Urinary bladder (tissue), 3 donors: ENCODE measurements at regions not wholly inside any gene's neighbourhood (a gene's known extent, or its start where the extent isn't known, plus 50 kb on each side); places are given as distances from the start of the nearest gene placed in this dataset.

Source experiments
- DNase-seq: peaks from one replicate; pipeline ENCODE4 v3.0.0-alpha.2; 2015; ENCODE audit errors: extremely low spot score
- H3K27ac ChIP-seq: one replicate; pipeline ENCODE4 v1.5.1; 2013; ENCODE audit warnings: low read depth, mild to moderate bottlenecking, moderate library complexity
- H3K36me3 ChIP-seq: one replicate; pipeline ENCODE4 v1.6.1; 2013; ENCODE audit warnings: mild to moderate bottlenecking, moderate library complexity; ENCODE audit not compliant: insufficient read depth
- H3K4me1 ChIP-seq: one replicate; pipeline ENCODE4 v1.6.1; 2013; ENCODE audit warnings: mild to moderate bottlenecking, moderate library complexity; ENCODE audit not compliant: insufficient read depth
- H3K4me3 ChIP-seq: one replicate; pipeline ENCODE4 v1.5.1; 2013; ENCODE audit warnings: low read depth, low read length
- WGBS: extraction: QIAGEN DNeasy Blood & Tissue Kit; methylation state at CpG from one replicate; pipeline ENCODE4 v1.1.7; 2013; 5-methylcytosine and 5-hydroxymethylcytosine counted together
- donor health status: healthy with polysubstance abuse.
- donor health status: healthy.

DNA sequence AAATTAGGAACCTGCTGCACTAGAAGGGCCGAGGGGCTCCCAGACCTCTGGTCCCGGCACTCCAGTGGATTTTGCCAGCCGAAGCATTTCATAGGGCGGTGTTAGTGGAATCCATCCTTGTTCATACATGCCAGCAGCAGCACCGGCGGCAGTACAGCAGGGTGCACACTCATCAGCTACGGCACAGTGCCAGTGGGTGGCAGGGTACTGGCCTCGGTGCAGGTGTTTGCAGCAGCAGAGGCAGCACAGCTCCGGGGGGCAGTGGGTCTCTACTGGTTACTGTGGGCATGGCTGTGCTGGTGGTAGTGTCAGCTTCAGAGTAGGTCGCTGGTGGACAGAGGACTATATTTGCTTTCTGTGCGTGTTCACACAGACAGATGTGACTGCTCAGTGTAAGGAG is 985.7 kb downstream of the CDH8 start:
- 85% methylated on average over 11 of the region's 11 CpGs for WGBS
- no peaks in the 10 kb centered on the region for H3K36me3 ChIP-seq

DNA sequence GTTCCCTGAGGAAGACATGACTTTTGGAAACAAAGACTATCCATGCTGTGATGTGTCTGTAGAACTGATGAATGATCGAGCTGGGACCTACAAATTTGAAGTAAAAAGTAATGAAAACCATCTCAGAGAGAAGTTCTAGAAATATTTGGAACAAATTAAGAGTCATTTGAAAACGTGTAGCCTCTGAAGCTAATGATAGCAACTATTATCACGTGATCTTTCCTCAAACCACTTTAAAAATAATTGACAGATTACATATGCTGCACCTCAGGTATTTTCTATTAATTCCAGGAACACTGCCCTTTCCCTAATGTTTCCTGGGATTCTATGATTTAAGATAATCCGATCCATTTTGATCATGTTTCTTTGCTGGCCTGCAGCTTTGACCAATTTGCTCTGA is 990.3 kb downstream of the CDH8 start:
- WGBS = 41% methylated on average over 4 of the region's 4 CpGs
- no peak for DNase-seq
- Histone ChIP-seq H3K27ac (no peak overlapping the region), H3K4me1 (no peaks in the 10 kb centered on the region), H3K36me3 (no peaks in the 10 kb centered on the region), H3K4me3 (no peak overlapping the region)

More for the DNA sequence above, 985.7 kb downstream of the CDH8 start:
- H3K27ac ChIP-seq = no peak overlapping the region
- H3K4me3 ChIP-seq = no peak overlapping the region
- no peaks in the 10 kb centered on the region for H3K4me1 ChIP-seq
- DNase-seq = no peak

DNA sequence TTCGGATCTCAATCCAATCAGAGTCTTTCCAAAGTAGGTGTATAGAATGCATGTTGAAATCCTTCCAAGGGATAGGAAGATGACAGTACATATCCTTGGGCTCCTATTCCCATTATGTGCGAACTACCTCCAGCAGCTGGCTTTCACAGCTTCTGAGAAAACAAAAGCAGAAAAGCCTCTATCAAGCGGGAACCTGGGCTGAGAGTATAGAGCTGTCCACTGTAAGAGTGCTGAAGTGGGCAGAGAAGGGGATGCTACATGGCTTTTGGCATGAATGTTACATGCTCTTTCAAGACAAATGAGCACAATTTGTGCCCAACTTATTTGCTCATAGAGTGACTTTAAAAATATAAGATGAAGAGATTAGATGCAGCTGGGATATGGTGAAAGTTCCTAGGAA is 993.5 kb downstream of the CDH8 start:
- 32% methylated on average over 3 of the region's 3 CpGs for whole genome bisulfite sequencing
- peak; percentile 6 for DNase-seq
- no peaks in the 10 kb centered on the region for H3K36me3 ChIP-seq
- no peak overlapping the region for H3K27ac ChIP-seq
- no peak overlapping the region for H3K4me3 ChIP-seq
- no peaks in the 10 kb centered on the region for H3K4me1 ChIP-seq

DNA sequence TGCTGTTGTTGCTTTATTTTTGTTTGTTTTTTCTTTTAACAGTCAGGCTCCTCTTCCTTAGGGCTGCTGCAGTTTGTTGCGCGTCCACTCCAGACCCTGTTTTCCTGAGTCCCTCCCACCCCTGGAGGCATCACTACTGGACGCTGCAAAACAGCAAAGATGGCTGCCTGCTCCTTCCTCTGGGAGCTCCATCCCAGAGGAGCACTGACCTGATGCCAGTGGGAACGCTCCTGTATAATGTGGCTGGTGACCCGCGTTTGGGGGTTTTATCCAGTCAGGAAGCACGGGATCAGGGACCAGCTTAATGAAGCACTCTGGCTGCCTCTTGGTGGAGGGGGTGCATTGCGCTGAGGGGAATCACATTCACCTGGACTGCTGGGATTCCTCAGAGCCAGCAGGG is 1005.6 kb downstream of the CDH8 start:
- Histone ChIP-seq H3K4me1 (no peaks in the 10 kb centered on the region), H3K4me3 (no peak overlapping the region), H3K27ac (no peak overlapping the region), H3K36me3 (no peaks in the 10 kb centered on the region)
- WGBS = 95% methylated on average over 8 of the region's 8 CpGs
- no peak for DNase-seq

DNA sequence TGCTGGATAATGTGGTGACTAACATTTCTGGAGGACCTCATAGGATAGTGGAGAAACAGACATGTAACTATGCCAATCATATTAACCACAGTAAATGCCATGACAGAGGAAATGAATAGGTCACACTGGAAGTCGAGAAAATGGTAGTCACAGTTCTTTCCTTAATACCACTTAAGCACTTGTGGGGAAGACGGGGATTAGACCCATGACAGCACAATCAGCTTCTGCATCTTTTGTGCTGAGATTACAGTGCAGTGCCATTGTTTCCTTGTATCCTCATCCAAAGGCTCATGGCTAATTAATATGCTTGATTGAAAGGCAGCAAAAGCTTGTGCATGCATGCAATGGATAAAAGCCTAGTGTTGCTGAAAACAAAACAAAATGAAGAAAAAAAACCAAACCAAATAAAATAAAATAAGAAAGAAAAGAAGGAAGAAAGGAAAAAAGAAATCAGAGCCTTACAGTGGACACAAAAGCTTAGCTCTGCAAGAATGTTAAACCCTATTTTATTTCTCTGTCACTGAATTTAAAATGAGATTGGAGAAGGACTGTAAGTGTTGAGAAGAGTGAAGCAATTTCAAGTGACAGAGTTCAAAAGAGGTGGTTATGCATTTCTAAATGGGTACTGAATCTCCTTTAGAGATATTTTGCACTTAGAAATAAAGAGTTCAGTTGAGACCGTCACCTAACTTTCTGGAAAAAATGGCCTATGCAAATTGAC is 1011.9 kb downstream of the CDH8 start:
- 58% methylated on average over 3 of the region's 3 CpGs for WGBS
- DNase-seq = no peak

DNA sequence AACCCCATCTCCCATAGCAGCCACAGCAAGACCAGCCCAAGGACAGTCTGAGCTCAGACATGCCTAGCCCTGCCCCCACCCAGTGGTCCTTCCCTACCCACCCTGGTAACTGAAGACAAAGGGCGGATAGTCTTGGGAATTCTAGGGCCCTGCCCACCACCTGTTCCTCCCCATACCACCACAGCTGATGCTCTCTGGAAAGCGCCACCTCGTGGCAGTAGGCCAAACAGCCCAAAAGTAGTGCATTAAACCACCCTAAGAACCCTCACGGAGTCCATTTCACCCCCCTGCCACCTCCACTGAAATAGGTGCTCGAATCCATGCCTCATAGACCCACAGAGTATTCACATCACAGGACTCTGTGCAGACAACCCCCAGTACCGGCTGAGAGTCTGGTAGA is 1021.4 kb downstream of the CDH8 start:
- no peaks in the 10 kb centered on the region for H3K36me3 ChIP-seq
- no peak overlapping the region for H3K4me3 ChIP-seq
- no peak overlapping the region for H3K27ac ChIP-seq
- no peak for DNase-seq
- H3K4me1 ChIP-seq = no peaks in the 10 kb centered on the region
- WGBS = 81% methylated on average over 6 of the region's 6 CpGs

More for the DNA sequence above, 1011.9 kb downstream of the CDH8 start:
- Histone ChIP-seq H3K36me3 (no peaks in the 10 kb centered on the region), H3K4me3 (no peak overlapping the region), H3K4me1 (no peaks in the 10 kb centered on the region), H3K27ac (no peak overlapping the region)

DNA sequence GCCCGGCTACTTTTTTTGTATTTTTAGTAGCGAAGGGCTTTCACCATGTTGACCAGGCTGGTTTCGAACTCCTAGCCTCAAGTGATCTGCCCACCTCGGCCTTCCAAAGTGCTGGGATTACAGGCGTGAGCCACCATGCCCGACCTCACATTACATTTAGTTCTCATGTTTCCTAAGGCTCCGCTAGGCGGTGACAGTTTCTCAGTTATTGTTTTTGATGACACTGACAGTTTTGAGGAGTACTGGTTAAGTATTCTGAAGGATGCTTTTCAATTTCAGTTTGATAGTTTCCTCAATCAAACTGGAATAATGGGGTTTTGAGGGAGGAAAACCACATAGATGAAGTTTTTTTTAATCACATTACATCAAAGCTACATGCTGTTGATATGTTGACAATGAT is 1028.5 kb downstream of the CDH8 start:
- no peaks in the 10 kb centered on the region for H3K36me3 ChIP-seq
- no peak overlapping the region for H3K4me3 ChIP-seq
- H3K27ac ChIP-seq = no peak overlapping the region
- no peaks in the 10 kb centered on the region for H3K4me1 ChIP-seq
- DNase-seq = no peak
- 87% methylated on average over 8 of the region's 8 CpGs for WGBS

DNA sequence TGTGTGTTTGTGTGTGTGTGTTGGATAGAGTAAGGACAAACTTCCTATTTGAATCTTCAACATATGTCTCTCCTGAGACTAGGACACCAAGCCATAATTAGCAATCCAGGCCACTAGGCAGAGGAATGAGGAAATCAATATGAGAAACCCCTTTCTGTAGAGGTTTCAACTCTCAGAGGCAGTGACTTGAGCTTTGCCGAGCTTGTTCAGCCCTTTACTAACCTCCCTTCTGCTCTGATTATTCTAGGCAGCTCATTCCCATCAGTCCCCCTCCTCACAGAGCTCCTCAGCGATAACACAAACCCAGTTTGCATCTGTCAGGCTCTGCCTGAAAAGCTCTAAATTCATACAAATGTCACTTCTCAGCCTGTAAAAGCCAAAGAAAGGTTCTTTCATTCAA is 1030.3 kb downstream of the CDH8 start:
- no peak overlapping the region for H3K27ac ChIP-seq
- H3K36me3 ChIP-seq = no peaks in the 10 kb centered on the region
- H3K4me3 ChIP-seq = no peak overlapping the region
- H3K4me1 ChIP-seq = no peaks in the 10 kb centered on the region
- DNase-seq = no peak
- 22% methylated on average over 2 of the region's 2 CpGs for WGBS

DNA sequence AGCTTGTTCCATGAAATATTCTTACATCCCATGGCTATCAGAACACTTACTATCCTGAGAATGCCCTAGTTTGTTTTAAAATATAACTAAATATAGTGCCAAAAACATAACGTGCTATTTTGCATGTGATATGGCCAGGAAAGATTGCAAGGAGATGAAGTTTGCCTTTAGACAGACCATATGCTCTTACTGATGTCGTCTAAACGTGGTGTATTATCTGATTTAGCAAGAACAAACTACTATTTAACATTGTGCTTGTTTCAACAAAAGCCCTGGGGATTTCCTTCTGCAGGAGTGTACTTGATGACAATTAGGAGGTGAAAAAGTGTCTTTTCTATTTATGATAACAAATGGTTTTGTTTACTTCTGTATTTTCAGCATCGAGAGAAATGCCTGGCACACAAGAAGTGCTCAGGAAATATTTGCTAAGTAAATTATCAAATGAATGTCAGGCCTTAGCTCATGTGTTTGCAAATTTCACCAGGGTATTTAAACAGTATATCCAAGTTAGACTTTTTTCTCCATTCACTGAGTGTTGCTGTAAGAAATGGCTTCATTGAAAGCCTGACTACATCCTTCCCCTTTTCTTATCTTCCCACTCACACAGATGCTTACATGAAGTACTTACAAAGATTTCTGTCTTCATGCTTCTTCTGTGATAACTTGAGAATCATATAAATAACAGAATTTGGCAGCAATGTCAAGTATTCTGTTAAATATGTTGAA is 1033.6 kb downstream of the CDH8 start:
- WGBS = 7% methylated on average over 4 of the region's 4 CpGs
- H3K27ac ChIP-seq = no peak overlapping the region
- no peak overlapping the region for H3K4me3 ChIP-seq
- DNase-seq = no peak
- no peaks in the 10 kb centered on the region for H3K4me1 ChIP-seq
- H3K36me3 ChIP-seq = no peaks in the 10 kb centered on the region

DNA sequence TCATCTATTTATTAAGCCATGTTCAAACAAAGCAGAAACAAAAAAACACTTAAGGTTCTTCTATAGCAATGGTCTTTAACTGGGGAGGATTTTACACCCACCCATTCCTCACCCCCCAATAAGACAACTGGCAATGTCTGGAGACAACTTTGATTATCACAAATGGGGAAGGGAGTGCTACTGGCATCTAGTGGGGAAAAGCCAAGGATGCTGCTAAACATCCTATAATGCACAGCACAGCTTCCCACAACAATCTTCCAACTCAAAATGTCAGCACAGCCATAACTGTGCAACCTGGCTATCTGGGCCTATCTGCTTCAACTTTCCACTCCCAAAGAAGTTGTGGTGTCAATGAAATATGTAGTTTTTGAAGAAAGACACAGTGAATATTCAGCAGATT is 1044.4 kb downstream of the CDH8 start:
- Histone ChIP-seq H3K4me1 (no peaks in the 10 kb centered on the region), H3K27ac (no peak overlapping the region), H3K36me3 (no peaks in the 10 kb centered on the region), H3K4me3 (no peak overlapping the region)
- no peak for DNase-seq

DNA sequence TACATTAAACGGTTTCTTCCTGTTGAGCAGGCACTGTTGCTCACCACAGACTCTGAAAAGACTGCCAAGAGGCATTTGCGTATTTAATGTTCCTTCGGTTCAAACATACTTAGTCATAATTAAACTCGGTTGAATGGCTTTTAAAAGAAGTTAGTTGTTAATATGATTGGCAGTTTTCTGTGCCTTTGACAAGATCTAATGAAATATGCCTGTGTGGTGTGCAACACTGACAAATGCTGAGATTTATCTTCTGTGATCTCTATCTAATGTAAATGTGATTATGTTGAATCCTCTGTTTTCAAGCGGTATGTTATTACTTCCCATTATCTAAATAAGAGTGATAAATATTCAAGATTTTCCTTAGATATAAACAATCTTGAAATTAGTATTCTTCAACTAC is 1046.6 kb downstream of the CDH8 start:
- no peaks in the 10 kb centered on the region for H3K4me1 ChIP-seq
- no peak overlapping the region for H3K4me3 ChIP-seq
- 52% methylated on average over 5 of the region's 5 CpGs for WGBS
- no peaks in the 10 kb centered on the region for H3K36me3 ChIP-seq
- no peak for DNase-seq
- H3K27ac ChIP-seq = no peak overlapping the region

DNA sequence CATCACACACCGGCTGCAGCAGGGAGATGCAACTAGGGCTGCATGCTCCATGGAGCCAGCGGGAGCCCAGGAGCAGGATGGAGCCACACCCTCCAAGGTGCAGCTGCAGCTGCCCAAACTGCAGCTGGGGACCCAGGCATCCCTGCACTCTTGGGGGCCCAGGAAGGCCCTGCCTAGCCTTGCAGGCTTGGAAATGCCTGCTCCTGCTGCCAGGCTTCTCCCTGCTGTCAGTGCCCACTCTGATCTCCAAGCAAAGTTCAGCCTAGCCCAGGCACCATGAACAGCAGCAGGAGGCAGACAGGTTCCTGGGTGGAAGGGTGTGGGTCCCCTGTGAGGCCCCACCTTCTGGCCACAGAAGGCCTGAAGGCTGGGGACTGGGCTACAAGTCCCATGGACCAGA is 1057.1 kb downstream of the CDH8 start:
- WGBS = 96% methylated on average over 2 of the region's 2 CpGs
- Histone ChIP-seq H3K27ac (no peak overlapping the region), H3K4me1 (no peaks in the 10 kb centered on the region), H3K36me3 (no peaks in the 10 kb centered on the region), H3K4me3 (no peak overlapping the region)
- no peak for DNase-seq

DNA sequence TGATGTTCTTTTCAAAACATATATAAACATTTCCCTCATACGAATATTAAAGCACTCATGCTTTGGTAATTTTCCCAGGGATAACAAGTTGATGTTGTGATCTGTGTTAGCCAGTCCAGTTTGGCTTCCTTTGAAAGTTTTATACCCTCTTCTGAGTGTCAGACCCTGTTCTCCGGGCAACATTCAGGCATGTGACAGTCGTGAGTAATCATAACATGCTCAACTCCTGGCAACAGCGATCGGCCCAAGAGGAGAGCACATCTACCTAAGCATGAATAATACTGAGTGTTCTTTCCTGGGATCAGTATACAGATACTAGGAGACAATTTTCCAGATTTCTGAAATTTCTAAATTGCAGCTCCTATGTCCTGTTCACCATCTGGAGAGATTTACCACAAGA is 1086.4 kb downstream of the CDH8 start:
- Histone ChIP-seq H3K36me3 (no peaks in the 10 kb centered on the region), H3K4me1 (no peaks in the 10 kb centered on the region), H3K27ac (no peak overlapping the region), H3K4me3 (no peak overlapping the region)
- WGBS = 67% methylated on average over 5 of the region's 5 CpGs
- no peak for DNase-seq

DNA sequence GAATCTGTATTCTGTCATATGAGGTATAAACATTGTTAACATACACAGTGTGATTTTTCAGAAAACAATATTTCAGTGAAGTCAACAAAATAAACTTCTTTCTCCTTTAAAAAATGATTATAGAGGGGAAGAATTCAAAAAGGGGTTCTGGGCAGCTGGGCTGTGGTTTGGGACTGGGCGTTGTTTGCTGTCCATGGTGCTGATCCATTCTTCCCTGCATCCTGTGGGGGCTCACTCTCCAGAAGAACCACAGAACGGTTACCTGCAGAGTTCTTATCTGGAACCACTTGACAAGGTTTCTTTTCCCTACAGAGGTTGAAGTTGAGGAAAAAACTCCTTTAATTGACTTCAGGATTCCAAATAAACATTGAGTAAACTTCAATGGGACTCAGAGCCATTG is 1091.0 kb downstream of the CDH8 start:
- no peak for DNase-seq
- Histone ChIP-seq H3K27ac (no peak overlapping the region), H3K36me3 (no peaks in the 10 kb centered on the region), H3K4me1 (no peaks in the 10 kb centered on the region), H3K4me3 (no peak overlapping the region)
- 4% methylated on average over 2 of the region's 2 CpGs for WGBS
